ENCODE measurements at regions not wholly inside any gene's neighbourhood (a gene's known extent, or its start where the extent isn't known, plus 50 kb on each side); places are given as distances from the start of the nearest gene placed in this dataset.

DNA sequence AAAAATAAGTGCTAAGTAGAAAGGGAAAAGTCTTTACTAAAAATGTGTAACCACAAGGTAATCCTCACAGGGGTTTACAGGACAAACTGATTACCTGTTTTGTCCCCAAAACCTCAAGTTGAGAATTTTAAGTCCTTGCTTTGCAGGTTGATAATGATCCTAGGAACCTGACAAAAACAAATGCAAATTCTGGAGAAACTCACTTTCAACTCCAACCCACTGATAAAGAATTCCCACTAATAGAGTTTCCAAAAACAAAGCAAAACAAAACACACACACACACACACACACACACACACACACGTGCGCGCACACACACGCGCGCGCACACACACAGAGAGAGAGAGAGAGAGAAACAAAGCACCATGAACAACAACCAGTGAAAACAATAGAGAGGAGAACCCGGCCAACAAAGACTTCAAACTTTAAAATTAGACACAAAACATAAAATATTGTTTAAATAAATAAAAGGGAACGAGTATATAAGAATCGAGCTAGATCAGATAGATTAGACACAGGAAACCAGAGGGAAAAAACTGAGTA, 187.0 kb upstream of the FOXN3 start:
- TF ChIP-seq, protein P1, sequence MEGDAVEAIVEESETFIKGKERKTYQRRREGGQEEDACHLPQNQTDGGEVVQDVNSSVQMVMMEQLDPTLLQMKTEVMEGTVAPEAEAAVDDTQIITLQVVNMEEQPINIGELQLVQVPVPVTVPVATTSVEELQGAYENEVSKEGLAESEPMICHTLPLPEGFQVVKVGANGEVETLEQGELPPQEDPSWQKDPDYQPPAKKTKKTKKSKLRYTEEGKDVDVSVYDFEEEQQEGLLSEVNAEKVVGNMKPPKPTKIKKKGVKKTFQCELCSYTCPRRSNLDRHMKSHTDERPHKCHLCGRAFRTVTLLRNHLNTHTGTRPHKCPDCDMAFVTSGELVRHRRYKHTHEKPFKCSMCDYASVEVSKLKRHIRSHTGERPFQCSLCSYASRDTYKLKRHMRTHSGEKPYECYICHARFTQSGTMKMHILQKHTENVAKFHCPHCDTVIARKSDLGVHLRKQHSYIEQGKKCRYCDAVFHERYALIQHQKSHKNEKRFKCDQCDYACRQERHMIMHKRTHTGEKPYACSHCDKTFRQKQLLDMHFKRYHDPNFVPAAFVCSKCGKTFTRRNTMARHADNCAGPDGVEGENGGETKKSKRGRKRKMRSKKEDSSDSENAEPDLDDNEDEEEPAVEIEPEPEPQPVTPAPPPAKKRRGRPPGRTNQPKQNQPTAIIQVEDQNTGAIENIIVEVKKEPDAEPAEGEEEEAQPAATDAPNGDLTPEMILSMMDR (IDR thresholded peaks at IDR 0.05): no peak
- no peak for TF ChIP-seq POLR2A (IDR thresholded peaks at IDR 0.05)
